Activated T-cell treated with anti-CD3 and anti-CD28 coated beads for 1 hour (primary cell): ENCODE measurements at regions not wholly inside any gene's neighbourhood (a gene's known extent, or its start where the extent isn't known, plus 50 kb on each side); places are given as distances from the start of the nearest gene placed in this dataset.

Source experiments
- DNase-seq: peaks from one replicate; pipeline ENCODE4 v3.0.0-alpha.2; 2020; ENCODE audit warnings: low read depth

GRCh38 chr1:59057796-59058195 is 239.1 kb upstream of the FGGY start:
- DNase-seq: no peak

DNA sequence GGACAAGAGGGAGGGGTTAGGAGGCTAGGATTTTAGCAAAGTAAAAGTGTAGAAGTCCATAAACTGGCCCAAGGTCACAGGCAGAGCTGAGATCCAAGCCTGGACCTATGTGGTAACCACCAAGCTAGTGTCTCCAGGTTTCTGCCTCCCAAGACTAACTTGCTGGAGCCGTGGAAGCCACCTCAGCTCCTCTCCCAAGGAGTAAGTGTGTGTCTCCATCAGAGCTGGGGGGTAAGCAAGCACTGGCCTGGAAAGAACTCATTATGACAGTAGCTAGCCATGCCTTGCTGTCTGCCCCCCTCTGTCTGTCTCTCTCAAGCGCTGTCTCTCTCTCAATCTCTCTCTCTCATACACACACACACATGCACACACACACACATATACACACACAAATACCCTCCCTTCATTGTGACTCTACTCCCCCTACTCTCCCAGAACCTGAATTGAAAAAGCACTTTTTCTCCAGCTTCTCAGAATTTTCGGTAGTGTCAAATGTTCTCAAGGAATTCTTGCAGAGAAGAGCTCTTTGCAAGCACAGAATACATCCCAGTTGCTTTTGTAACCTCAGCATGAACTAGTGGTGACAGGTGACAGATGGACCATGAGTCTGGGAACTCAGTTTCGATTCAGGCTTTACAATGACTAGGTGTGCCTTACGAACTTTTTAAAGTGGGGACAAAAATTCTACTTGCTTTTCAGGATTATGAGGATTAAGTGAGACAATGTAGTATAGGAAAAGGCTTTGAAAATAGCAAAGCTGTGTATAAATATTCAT is 238.0 kb upstream of the FGGY start:
- no peak for DNase-seq

DNA sequence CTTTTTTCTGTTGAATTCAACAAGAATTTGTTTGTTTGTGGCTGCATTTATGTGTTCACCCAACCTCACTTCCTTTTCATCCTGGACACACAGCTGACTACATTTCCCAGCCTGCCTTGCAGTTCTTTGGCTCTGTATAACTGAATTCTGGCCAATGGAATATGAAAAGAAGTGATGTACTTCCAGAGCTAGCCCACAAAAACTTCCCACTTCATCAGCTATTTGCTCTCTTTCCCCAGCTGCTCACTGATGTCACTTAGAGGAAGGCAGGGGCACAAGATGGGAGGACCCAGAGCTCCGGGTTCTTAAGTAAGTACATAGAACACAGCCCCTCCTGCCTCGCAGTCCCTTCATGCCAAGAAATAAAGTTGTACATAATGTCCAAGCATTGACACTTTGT is 235.0 kb upstream of the FGGY start:
- DNase-seq: no peak

- DNase-seq: no peak
These were observed 234.2 kb upstream of the FGGY start for GRCh38 chr1:59062743-59063142.

DNA sequence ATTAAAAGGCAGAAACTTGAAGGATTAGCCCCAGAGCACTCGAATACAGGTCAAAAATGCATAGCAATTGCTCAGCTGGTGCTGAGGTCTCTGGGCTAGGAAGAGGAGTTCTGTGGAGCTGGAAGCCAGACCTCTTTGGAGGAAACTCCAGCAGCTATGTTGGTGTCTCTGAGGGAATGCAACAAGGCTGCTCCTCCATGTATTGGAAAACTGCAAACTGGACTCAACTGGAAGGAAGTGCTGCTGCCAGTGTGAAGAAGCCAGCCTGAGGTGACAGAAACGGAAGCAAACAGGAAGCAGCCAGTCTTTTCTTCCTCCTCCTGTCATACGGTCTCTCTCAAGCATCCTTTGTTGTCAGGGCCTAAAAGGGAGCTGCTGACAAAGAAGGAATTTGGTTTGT is 233.4 kb upstream of the FGGY start:
- no peak for DNase-seq

- no peak for DNase-seq
These were observed 232.3 kb upstream of the FGGY start for GRCh38 chr1:59064592-59064991.

DNA sequence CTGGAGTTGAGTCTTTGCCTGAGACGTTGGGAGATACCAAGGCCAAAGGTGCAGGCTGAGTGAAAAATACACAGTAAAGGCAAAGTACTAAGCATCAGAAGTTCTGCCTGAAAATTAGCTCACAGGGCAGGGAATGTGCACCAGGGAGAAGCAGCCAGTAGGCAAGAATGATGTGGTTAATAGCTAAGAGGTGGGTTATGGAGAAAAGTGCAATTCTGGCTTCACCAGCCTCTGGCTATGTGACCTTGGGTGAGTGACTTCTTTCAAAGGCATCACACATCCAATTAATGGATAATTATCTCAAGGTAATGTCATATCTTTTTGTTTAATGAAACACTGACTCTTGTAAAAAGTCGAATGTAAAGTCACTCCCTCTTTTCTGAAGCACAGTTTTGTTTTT is 230.7 kb upstream of the FGGY start:
- no peak for DNase-seq

DNA sequence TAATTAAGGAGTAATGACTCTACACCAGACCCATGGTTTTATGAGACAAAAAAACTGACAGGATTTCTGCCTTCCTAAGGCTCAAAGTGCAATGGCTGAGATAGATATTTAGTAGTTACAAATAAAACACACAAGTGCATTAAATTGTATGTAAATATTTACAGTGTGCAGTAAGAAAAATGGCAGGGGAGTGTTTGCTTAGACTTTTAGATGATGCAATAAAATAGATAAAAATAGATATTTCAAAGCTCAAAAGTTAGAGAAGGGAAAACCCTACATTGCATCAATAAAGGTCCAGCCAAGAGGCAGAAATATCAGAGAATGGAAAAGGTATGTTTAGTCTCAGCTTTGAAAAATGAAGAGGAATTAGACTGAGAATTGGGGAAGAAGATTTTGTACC is 226.3 kb upstream of the FGGY start:
- DNase-seq: no peak

DNA sequence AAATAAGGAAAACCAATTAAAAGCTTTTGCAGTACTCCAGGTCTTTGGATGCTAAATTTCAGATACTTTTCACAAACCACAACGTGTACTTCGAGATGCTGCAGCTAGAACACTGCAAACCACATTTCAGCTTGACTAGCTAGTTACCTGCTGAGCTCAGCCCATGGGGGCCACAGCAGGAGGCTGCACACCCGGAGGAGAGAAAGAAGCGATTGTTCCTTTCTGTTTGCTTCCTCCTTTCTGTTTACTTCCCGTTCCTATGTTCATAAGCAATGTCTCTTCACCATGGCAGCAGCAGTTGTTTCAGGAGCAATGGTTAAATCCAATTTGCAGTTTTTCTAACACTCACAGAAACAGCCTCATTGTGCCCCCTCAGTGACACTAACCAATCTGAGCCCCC is 225.6 kb upstream of the FGGY start:
- DNase-seq: no peak

- DNase-seq: no peak
These were observed 224.9 kb upstream of the FGGY start for GRCh38 chr1:59071876-59072582.

- no peak for DNase-seq
These were observed 224.3 kb upstream of the FGGY start for GRCh38 chr1:59072583-59072947.

DNA sequence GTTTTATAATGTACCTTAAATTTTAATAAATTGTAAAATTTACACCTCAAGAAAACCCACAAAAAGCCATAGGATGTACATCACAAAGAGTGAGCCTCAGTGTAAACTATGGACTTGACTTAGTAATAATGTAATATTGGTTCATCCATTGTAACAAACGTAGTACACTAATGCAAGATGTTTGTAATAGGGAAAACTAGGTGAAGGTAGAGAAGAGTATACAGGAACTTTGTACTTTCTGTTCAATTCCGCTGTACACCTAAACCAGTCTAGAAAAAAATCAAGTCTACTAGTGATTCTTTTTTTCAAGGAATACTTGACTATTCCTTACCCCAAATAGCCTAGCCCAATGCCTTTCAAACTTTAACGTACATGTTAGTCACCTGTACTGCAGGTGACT is 222.3 kb upstream of the FGGY start:
- DNase-seq: no peak

- DNase-seq: no peak
These were observed 221.9 kb upstream of the FGGY start for GRCh38 chr1:59075021-59075420.

DNA sequence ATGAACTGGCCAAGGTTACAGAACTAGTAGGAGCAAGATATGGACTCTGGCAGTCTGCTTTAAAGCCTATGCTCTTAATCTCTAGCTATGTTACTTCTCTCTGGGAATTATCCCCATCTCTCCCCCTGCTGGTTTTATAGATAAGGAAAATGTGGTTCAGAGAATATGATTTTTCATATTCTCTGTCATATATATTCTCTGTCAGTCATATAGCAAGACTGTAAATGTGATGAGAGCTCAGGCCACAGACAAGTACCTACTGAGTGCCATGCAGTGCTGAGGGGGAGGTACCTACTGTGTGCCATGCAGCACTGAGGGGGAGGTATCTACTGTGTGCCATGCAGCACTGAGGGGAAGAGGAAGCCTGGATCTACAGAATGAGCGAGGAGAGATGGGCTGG is 220.3 kb upstream of the FGGY start:
- DNase-seq: no peak

- DNase-seq: no peak
These were observed 219.3 kb upstream of the FGGY start for GRCh38 chr1:59077466-59078069.

GRCh38 chr1:59078070-59078800 is 218.7 kb upstream of the FGGY start:
- DNase-seq: no peak

GRCh38 chr1:59078866-59079265 is 218.0 kb upstream of the FGGY start:
- DNase-seq: no peak

GRCh38 chr1:59079434-59080140 is 217.3 kb upstream of the FGGY start:
- no peak for DNase-seq

- no peak for DNase-seq
These were observed 215.7 kb upstream of the FGGY start for GRCh38 chr1:59081181-59081580.

- no peak for DNase-seq
These were observed 215.1 kb upstream of the FGGY start for GRCh38 chr1:59081795-59082194.

- DNase-seq: no peak
These were observed 212.7 kb upstream of the FGGY start for GRCh38 chr1:59083946-59084865.
